ENCODE measurements at regions not wholly inside any gene's neighbourhood (a gene's known extent, or its start where the extent isn't known, plus 50 kb on each side); places are given as distances from the start of the nearest gene placed in this dataset.

- DNase-seq (ENCODE audit: low read depth) = no peak
- no peak for TF ChIP-seq CTCF (conservative IDR thresholded peaks at IDR 0.05; ENCODE audit: low read length)
Measured at GRCh38 chr18:73043211-73043610, 175.4 kb upstream of the NETO1 start.

GRCh38 chr18:73040247-73040646 is 172.5 kb upstream of the NETO1 start:
- DNase-seq (ENCODE audit: low read depth) = no peak
- H3K4me3 ChIP-seq (ENCODE audit: low read length) = no peak overlapping the region
- TF ChIP-seq CTCF (conservative IDR thresholded peaks at IDR 0.05; ENCODE audit: low read length) = no peak

More at GRCh38 chr18:73043211-73043610, 175.4 kb upstream of the NETO1 start:
- H3K4me3 ChIP-seq (ENCODE audit: low read length) = no peak overlapping the region

GRCh38 chr18:73038336-73038735 is 170.5 kb upstream of the NETO1 start:
- DNase-seq (ENCODE audit: low read depth) = no peak
- TF ChIP-seq CTCF (conservative IDR thresholded peaks at IDR 0.05; ENCODE audit: low read length) = no peak
- no peak overlapping the region for H3K4me3 ChIP-seq (ENCODE audit: low read length)

- TF ChIP-seq CTCF (conservative IDR thresholded peaks at IDR 0.05; ENCODE audit: low read length) = no peak
- no peak for DNase-seq (ENCODE audit: low read depth)
- no peak overlapping the region for H3K4me3 ChIP-seq (ENCODE audit: low read length)
Measured at GRCh38 chr18:73023975-73024374, 156.2 kb upstream of the NETO1 start.

GRCh38 chr18:73009691-73010090 is 141.9 kb upstream of the NETO1 start:
- no peak for TF ChIP-seq CTCF (conservative IDR thresholded peaks at IDR 0.05; ENCODE audit: low read length)

GRCh38 chr18:73007915-73008308 is 140.1 kb upstream of the NETO1 start:
- DNase-seq (ENCODE audit: low read depth) = no peak
- H3K4me3 ChIP-seq (ENCODE audit: low read length) = no peak overlapping the region
- TF ChIP-seq CTCF (conservative IDR thresholded peaks at IDR 0.05; ENCODE audit: low read length) = no peak

More at GRCh38 chr18:73009691-73010090, 141.9 kb upstream of the NETO1 start:
- DNase-seq (ENCODE audit: low read depth) = no peak
- no peak overlapping the region for H3K4me3 ChIP-seq (ENCODE audit: low read length)

GRCh38 chr18:73007195-73007914 is 139.6 kb upstream of the NETO1 start:
- no peak for TF ChIP-seq CTCF (conservative IDR thresholded peaks at IDR 0.05; ENCODE audit: low read length)
- no peak overlapping the region for H3K4me3 ChIP-seq (ENCODE audit: low read length)
- no peak for DNase-seq (ENCODE audit: low read depth)

All from AG10803 (cell line).